HG03175 (cell line): ENCODE measurements at regions not wholly inside any gene's neighbourhood (a gene's known extent, or its start where the extent isn't known, plus 50 kb on each side); places are given as distances from the start of the nearest gene placed in this dataset.
"Not testable (repeated sequence)": the region's sequence is repeated elsewhere in the genome, so short reads cannot be mapped to it uniquely, and the experiment has no call there.

Source experiments
- ATAC-seq: cut with Tn5 transposase; IDR thresholded peaks from one replicate; pipeline ENCODE4 v1.9.1; 2021; ENCODE audit warnings: mild to moderate bottlenecking, moderate library complexity; ENCODE audit not compliant: unreplicated experiment

GRCh38 chr2:171266102-171266501 lies 105.4 kb upstream of the TLK1 start:
- no peak for ATAC-seq

GRCh38 chr2:171261529-171261928 lies 100.8 kb upstream of the TLK1 start:
- not testable (repeated sequence) for ATAC-seq

GRCh38 chr2:171260471-171261424 lies 100.1 kb upstream of the TLK1 start:
- ATAC-seq = no peak

- no peak for ATAC-seq
Measured at GRCh38 chr2:171254666-171255065, 94.0 kb upstream of the TLK1 start.

GRCh38 chr2:171253900-171254650 lies 93.4 kb upstream of the TLK1 start:
- no peak for ATAC-seq

GRCh38 chr2:171253279-171253678 lies 92.6 kb upstream of the TLK1 start:
- no peak for ATAC-seq

GRCh38 chr2:171249689-171250088 lies 89.0 kb upstream of the TLK1 start:
- ATAC-seq = no peak

- ATAC-seq = peak; percentile 66
Measured at GRCh38 chr2:171247741-171248662, 87.3 kb upstream of the TLK1 start.

GRCh38 chr2:171244970-171245782 lies 84.5 kb upstream of the TLK1 start:
- ATAC-seq = no peak

- ATAC-seq = no peak
Measured at GRCh38 chr2:171244466-171244969, 83.8 kb upstream of the TLK1 start.

- ATAC-seq = no peak
Measured at GRCh38 chr2:171241771-171242170, 81.1 kb upstream of the TLK1 start.

GRCh38 chr2:171238946-171239345 lies 78.3 kb upstream of the TLK1 start:
- no peak for ATAC-seq

- ATAC-seq = no peak
Measured at GRCh38 chr2:171237751-171238505, 77.2 kb upstream of the TLK1 start.

- no peak for ATAC-seq
Measured at GRCh38 chr2:171235262-171235881, 74.7 kb upstream of the TLK1 start.

GRCh38 chr2:171230176-171230575 lies 69.5 kb upstream of the TLK1 start:
- ATAC-seq = no peak

GRCh38 chr2:171228826-171229225 lies 68.1 kb upstream of the TLK1 start:
- ATAC-seq = no peak

- no peak for ATAC-seq
Measured at GRCh38 chr2:171227066-171227782, 66.5 kb upstream of the TLK1 start.

GRCh38 chr2:171226461-171226860 lies 65.8 kb upstream of the TLK1 start:
- ATAC-seq = no peak
